Amniotic epithelial cell (primary cell): ENCODE measurements at regions not wholly inside any gene's neighbourhood (a gene's known extent, or its start where the extent isn't known, plus 50 kb on each side); places are given as distances from the start of the nearest gene placed in this dataset.
"Not testable (repeated sequence)": the region's sequence is repeated elsewhere in the genome, so short reads cannot be mapped to it uniquely, and the experiment has no call there.

ENCODE experiments used
- DNase-seq: peaks from one replicate; pipeline ENCODE4 v3.0.0-alpha.2; 2010; ENCODE audit warnings: low read depth

- DNase-seq = no peak
Measured at GRCh38 chr3:159233734-159234133, 431.9 kb downstream of the MFSD1 start.

DNA sequence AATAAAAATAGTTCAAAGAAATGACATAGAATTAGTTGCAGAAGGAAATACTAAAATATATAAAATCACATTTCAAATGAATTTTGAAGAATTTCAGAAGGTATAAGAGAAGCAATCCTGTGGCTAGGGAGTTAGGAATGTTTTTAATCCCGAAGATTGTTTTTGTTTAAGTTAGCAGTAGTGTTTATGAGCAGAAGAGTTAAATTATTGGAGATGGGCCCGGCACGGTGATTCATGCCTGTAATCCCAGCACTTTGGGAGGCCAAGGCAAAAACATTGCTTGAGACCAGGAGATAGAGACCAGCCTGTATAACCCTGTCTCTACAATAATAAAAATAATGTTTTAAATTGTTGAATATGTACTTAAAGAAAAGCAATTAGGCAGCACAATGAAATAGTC lies 432.5 kb downstream of the MFSD1 start:
- peak; percentile 75 for DNase-seq

DNA sequence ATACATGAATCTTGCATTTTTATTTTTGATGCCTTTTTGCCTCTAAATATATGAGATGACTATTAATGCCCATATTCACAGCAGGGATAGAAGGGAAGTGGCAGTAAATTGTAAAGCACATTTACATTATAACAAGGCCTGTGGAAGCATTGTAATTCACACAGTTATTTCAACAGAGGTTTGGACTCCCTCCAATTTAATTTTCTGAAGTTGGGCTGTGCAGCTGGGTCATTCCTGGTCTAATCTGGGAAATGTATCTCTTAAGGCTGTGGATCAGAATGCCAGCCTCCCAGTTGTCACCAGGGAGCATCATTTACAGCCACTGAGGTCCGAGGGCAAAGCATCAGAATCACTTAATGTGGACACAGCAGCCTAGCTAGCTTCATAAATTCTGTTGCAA lies 434.5 kb downstream of the MFSD1 start:
- DNase-seq = peak; percentile 66

- DNase-seq = no peak
Measured at GRCh38 chr3:159237226-159237625, 435.4 kb downstream of the MFSD1 start.

DNA sequence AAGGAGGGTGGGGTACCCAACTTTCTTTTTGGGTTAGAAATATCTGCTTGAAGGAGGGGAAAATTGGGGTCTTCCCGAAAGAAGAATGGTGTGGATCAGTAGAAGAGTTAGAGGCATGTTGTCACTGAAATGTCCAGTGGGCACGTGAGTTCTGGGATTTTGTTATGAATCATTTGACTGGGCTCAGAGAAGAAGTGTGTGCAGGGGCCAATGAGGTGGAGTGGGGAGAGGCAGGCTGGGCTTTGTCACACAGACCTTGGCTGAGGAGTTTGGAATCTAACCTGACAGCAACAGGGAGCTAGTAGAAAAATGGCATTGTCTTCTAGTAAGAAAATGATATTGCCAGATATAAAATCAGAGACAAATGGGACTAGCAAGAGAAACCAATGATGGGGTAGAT lies 436.8 kb downstream of the MFSD1 start:
- no peak for DNase-seq

GRCh38 chr3:159239059-159239458 lies 437.2 kb downstream of the MFSD1 start:
- DNase-seq = no peak

- no peak for DNase-seq
Measured at GRCh38 chr3:159244933-159245332, 443.1 kb downstream of the MFSD1 start.

GRCh38 chr3:159245871-159246270 lies 444.0 kb downstream of the MFSD1 start:
- peak; percentile 70 for DNase-seq

DNA sequence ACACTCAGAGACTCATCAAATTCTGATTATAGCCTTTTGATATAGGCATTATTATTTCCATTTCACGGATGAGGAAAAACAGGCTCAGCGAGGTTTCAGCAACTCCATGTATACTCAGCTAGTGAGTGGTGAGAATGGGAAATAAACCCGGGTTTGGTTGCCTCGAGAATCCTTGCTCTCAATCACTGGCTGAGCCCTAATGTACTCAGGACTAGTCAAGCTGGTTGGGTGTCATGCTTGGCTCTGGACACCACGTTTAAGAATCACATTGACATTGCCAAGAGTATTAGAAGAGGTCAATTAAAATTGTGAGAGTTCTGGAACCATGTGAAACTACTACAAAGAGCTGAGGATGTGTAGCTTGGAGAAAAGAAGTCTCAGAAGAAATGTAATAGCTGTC lies 444.5 kb downstream of the MFSD1 start:
- no peak for DNase-seq

GRCh38 chr3:159249472-159250174 lies 447.8 kb downstream of the MFSD1 start:
- DNase-seq = no peak

GRCh38 chr3:159250961-159251360 lies 449.1 kb downstream of the MFSD1 start:
- no peak for DNase-seq

DNA sequence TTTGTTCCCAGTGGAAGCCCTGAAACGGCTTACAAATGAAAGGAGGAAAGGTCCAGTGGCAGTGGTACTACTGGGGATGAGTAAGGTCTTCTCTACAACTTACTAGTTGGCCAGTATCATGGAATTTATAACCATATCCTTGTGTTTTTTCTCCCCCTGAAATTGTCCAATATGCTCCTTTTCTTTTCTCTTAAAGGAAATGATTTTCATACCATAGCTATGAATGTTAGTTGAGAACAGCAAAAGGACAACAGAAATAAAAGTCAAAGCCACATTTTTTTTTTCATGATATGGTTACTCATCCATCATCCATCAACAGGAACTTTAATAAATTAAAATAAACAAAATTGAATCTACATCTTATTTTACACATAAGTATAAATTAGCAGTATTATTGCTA lies 450.4 kb downstream of the MFSD1 start:
- peak; percentile 58 for DNase-seq

- DNase-seq = peak; percentile 72
Measured at GRCh38 chr3:159252772-159253384, 451.0 kb downstream of the MFSD1 start.

DNA sequence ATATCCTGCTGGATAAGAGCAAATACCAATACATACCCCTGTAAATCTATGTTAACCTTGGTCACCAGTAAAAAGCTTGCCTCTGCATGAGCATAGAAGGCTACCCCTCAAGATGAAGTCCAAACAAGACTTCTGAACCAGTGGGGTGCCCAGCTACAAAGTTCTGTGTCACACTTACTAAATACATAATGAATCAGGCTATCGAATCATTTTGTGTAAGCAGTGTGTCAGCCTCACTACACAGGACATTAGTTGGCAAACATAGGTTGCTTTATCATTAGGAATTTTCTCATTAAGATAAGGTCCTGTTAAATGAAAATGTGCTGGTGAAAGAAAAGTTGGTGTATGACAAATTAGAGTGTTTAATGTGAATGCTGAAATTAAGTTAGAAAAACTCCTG lies 452.0 kb downstream of the MFSD1 start:
- DNase-seq = no peak

DNA sequence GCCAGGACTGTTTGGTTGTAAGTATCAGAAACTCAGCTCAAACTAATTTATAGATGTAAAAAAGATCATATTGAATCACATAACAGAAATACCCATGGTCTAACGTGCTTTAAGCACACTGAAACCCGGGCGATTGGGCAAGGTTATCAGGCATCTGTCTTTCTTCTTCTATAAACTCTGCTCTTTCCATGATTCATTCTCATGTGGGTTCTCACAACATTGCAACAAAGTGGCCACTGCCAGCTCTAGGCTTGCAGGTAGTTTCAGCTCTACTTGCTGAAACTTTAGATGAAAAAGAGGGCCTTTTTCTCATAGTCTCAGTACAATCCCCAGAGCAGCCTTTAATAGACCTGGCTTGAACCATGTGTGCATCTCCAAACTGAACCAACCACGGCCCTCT lies 456.1 kb downstream of the MFSD1 start:
- peak; percentile 69 for DNase-seq

DNA sequence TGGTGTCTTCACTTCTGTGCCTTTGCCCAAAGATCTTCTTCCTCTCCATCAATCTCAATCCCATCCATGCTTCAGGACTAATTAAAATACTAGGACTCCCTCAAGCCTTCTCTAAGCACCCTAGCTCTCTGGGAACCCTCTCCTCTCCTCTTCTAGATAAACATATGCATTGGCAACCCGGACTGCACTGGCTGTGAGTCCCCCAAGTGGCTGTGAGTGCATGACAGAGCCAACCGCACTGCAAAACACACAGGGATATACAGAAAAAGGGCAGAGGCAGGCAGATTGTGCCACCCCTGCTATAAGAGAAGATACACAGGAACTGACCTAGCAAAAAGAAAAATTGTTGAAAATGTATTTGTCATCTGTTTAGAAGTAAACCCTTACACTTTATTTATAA lies 457.1 kb downstream of the MFSD1 start:
- no peak for DNase-seq

- DNase-seq = peak; percentile 68
Measured at GRCh38 chr3:159260049-159260662, 458.3 kb downstream of the MFSD1 start.

GRCh38 chr3:159261333-159261732 lies 459.5 kb downstream of the MFSD1 start:
- DNase-seq = not testable (repeated sequence)

DNA sequence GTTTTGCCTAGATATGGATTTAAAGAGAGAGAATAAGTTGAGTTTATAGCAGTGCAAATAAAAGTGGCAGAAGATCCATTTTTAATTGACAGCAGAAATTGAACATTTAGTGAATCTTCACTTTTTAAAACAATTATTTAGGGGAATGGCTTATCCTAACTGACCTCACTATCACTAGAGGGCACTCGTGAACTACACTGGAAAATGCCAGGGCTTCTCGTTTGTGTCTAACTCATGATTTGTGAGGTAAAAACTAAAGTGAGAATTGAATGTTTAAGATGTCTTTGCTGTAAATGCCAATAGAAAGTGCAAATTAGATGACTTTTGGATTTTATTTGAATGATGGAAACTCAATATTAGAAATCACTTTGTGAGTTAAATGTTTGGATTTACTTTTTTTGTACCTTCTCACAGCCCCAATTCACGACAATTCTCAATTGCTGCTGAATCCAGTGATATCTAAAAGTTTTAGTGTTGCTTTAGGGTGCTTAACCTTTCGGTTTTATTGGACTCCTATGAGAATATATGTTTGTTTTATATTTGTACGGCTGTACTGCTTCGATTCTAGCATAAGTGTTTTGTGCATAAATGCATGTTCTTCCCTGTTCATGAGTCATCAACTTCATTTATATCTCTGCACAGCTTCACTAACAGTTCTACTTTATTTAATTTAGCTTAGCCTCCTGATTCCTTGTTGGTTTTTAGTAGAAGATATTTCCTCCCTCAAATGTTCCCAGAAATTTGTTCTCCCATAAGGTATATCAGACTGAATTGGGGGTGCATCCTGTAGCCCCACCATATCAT lies 462.1 kb downstream of the MFSD1 start:
- peak; percentile 42 for DNase-seq

DNA sequence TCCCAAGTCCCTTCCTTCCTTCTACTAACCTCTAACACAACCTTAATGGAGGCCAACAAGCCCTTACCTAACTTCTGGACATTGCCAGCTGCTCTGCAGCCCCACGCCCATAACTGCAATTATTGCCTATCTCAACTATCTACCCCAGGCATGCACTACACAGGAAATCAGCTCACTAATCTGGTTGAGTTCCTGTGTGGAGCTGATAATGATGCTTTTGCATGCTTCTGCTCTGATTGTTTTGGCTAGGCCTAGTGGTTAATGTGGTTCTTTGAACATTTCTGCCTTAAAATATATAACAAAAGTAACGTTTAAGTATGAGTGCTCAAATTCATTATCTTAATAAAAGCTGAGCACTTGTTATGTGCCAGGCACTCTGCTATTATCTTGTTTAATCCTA lies 463.9 kb downstream of the MFSD1 start:
- DNase-seq = peak; percentile 14

DNA sequence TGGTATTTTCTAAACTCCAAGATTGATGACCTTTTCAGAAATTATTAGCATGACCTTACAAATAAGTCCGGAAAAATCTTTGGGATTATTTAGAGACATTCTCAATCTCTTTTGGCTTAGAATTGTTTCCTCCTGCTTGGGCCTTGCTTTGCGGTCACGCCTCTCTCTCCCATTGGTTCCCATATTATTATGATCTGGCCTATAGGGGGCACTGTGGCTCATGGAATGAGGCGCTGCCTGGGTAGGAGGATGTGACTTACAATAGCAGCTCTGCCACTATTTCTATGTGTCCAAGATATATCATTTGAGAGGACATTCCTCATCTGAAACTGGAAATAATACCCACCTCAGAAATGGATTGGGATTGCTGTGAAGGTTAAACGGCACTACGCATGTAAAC lies 464.9 kb downstream of the MFSD1 start:
- DNase-seq = peak; percentile 31

DNA sequence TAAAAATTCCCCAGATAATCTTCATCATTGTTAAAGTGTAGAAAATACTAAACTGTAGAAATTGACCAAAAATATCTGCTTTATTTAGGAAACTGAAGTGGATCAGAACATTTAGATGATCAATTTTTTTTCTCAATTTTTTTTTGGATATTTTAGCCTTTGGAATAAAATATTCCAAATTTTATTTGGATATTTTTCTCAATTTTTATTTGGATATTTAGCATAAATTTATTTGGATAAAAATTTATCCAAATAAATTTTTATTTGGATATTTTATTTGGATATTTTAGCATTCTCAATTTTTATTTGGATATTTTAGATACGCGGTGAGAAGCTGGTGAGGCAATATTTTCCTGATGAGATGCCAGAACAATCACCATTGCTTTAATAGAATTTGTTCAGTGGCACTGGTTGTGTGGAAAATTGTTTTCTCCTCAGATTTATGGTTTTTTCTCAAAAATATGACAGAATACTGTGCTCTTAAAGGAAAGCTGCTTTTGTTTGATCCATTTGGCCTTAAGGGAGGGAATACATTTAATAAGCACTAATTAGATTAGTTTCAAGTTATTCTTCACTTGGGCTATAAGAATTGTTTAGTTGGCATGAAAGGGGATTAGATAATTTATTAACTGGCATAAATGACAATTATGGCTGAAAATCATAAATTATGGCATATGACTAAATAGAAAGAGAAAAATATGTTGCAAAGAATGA lies 470.1 kb downstream of the MFSD1 start:
- DNase-seq = no peak
